ENCODE measurements at regions not wholly inside any gene's neighbourhood (a gene's known extent, or its start where the extent isn't known, plus 50 kb on each side); places are given as distances from the start of the nearest gene placed in this dataset.

DNA sequence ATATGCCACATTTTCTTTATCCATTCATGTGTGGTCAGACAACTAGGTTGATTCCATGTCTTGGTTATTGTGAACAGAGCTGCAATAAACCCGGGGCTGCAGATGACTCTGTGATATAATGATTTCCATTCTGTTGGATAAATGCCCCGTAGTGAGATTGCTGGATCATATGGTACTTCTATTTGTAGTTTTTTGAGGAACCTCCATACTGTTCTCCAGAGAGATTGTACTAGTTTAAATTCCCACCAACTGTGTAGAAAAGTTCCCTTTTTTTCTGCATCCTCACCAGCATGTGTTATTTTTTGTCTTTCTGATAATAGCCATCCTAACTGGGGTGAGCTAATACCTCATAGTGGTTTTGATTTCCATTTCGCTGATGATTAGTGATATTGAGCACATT is 62.2 kb upstream of the MAP3K4 start (continued):
- TF ChIP-seq MAZ (IDR thresholded peaks at IDR 0.05; ENCODE audit: borderline replicate concordance, low read depth, low read length): no peak
- no peak for TF ChIP-seq MAZ (CRISPR knock-in tag; IDR thresholded peaks at IDR 0.05; ENCODE audit: low read depth)
- no peak for TF ChIP-seq SIN3B (IDR thresholded peaks at IDR 0.05; ENCODE audit: low read length)
- TF ChIP-seq SETDB1 (CRISPR knock-in tag; IDR thresholded peaks at IDR 0.05; ENCODE audit: borderline replicate concordance): no peak
- TF ChIP-seq, protein P1, sequence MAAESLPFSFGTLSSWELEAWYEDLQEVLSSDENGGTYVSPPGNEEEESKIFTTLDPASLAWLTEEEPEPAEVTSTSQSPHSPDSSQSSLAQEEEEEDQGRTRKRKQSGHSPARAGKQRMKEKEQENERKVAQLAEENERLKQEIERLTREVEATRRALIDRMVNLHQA (CRISPR knock-in tag; IDR thresholded peaks at IDR 0.05): no peak
- no peak for TF ChIP-seq ZNF792 (CRISPR knock-in tag; IDR thresholded peaks at IDR 0.05)
- TF ChIP-seq, protein P2, sequence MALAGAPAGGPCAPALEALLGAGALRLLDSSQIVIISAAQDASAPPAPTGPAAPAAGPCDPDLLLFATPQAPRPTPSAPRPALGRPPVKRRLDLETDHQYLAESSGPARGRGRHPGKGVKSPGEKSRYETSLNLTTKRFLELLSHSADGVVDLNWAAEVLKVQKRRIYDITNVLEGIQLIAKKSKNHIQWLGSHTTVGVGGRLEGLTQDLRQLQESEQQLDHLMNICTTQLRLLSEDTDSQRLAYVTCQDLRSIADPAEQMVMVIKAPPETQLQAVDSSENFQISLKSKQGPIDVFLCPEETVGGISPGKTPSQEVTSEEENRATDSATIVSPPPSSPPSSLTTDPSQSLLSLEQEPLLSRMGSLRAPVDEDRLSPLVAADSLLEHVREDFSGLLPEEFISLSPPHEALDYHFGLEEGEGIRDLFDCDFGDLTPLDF (CRISPR knock-in tag; IDR thresholded peaks at IDR 0.05): no peak

DNA sequence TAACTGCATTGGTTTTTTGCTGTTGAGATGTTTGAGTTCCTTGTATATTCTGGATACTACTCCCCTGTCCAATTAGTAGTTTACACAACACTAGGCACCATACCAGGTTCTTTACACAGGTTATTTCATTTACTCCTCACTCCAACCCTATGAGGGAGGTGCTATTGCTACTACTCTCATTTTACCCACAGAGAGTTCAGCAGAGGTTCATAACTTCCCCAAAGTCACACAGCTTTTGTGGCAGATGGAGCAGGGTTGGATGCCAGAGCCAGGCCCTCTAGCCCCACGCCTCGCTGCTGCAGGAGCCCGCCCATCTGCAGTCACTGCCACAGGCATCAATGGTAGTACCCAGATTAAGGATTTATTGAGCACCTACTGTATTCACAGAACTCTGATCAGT is 61.7 kb upstream of the MAP3K4 start:
- 7% methylated on average over 3 of the region's 3 CpGs for WGBS (ENCODE audit: low lambda C conversion rate)
- TF ChIP-seq ZNF768 (CRISPR knock-in tag; IDR thresholded peaks at IDR 0.05) (no peak), JARID2 (CRISPR knock-in tag; IDR thresholded peaks at IDR 0.05; ENCODE audit: insufficient replicate concordance) (no peak), SAP130 (CRISPR knock-in tag; IDR thresholded peaks at IDR 0.05; ENCODE audit: low read depth) (no peak), REPIN1 (CRISPR knock-in tag; IDR thresholded peaks at IDR 0.05; ENCODE audit: borderline replicate concordance, low read depth) (no peak), ZBTB7B (CRISPR knock-in tag; IDR thresholded peaks at IDR 0.05) (no peak), ZNF550 (CRISPR knock-in tag; IDR thresholded peaks at IDR 0.05; ENCODE audit: borderline replicate concordance) (no peak), ZC3H4 (CRISPR knock-in tag; IDR thresholded peaks at IDR 0.05; ENCODE audit: borderline replicate concordance) (no peak), TBP (CRISPR knock-in tag; IDR thresholded peaks at IDR 0.05) (no peak), NFE2L2 (IDR thresholded peaks at IDR 0.05; ENCODE audit: low read length) (no peak), SRY (CRISPR knock-in tag; IDR thresholded peaks at IDR 0.05) (no peak), ZNF431 (CRISPR knock-in tag; IDR thresholded peaks at IDR 0.05; ENCODE audit: borderline replicate concordance, low read depth) (no peak), KLF9 (CRISPR knock-in tag; IDR thresholded peaks at IDR 0.05; ENCODE audit: low read depth) (no peak)
- TF ChIP-seq, protein P3, sequence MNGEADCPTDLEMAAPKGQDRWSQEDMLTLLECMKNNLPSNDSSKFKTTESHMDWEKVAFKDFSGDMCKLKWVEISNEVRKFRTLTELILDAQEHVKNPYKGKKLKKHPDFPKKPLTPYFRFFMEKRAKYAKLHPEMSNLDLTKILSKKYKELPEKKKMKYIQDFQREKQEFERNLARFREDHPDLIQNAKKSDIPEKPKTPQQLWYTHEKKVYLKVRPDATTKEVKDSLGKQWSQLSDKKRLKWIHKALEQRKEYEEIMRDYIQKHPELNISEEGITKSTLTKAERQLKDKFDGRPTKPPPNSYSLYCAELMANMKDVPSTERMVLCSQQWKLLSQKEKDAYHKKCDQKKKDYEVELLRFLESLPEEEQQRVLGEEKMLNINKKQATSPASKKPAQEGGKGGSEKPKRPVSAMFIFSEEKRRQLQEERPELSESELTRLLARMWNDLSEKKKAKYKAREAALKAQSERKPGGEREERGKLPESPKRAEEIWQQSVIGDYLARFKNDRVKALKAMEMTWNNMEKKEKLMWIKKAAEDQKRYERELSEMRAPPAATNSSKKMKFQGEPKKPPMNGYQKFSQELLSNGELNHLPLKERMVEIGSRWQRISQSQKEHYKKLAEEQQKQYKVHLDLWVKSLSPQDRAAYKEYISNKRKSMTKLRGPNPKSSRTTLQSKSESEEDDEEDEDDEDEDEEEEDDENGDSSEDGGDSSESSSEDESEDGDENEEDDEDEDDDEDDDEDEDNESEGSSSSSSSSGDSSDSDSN (CRISPR knock-in tag; IDR thresholded peaks at IDR 0.05): no peak
- TF ChIP-seq, protein P4, sequence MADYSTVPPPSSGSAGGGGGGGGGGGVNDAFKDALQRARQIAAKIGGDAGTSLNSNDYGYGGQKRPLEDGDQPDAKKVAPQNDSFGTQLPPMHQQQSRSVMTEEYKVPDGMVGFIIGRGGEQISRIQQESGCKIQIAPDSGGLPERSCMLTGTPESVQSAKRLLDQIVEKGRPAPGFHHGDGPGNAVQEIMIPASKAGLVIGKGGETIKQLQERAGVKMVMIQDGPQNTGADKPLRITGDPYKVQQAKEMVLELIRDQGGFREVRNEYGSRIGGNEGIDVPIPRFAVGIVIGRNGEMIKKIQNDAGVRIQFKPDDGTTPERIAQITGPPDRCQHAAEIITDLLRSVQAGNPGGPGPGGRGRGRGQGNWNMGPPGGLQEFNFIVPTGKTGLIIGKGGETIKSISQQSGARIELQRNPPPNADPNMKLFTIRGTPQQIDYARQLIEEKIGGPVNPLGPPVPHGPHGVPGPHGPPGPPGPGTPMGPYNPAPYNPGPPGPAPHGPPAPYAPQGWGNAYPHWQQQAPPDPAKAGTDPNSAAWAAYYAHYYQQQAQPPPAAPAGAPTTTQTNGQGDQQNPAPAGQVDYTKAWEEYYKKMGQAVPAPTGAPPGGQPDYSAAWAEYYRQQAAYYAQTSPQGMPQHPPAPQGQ (CRISPR knock-in tag; IDR thresholded peaks at IDR 0.05; ENCODE audit: borderline replicate concordance): no peak

More for the DNA sequence above, 61.7 kb upstream of the MAP3K4 start:
- ChIA-PET CTCF (ENCODE audit: low intra/inter-chr PET ratio, low total read pairs) (interaction anchor here (1.4 to 3.1 kb wide), 3 partner anchors 63 to 444 kb away, joined by 7 to 48 read pairs (median 42); no protein-coding TSS in a partner anchor), POLR2A (no interaction called here)
- Histone ChIP-seq H3K79me2 (ENCODE audit: insufficient read depth, low read length) (no peaks in the 10 kb centered on the region), H3K4me2 (ENCODE audit: low read depth, low read length) (no peak overlapping the region), H3K36me3 (replicated peaks in 1 of 2; ENCODE audit: control insufficient read depth in 1 of 2, insufficient read depth in 2 of 2, low read length in 2 of 2) (no peaks in the 10 kb centered on the region), H3K4me1 (ENCODE audit: insufficient read depth, low read length) (peaks cover 10% of the 10 kb centered on the region), H3K9me3 (ENCODE audit: low read length) (no peaks in the 10 kb centered on the region), H4K20me1 (ENCODE audit: insufficient read depth, low read length) (no peaks in the 10 kb centered on the region), H3K27me3 (ENCODE audit: control insufficient read depth in 1 of 2, insufficient read depth in 2 of 2, low read length in 2 of 2) (peaks cover 0 to 12% of the 10 kb centered on the region in 2 experiments; a peak in 3 of 5 replicates), H2AFZ (ENCODE audit: low read length) (no peak overlapping the region), H3K4me3 (replicated peaks in 1 of 3; ENCODE audit: insufficient read depth in 1 of 3, low read depth in 2 of 3, low read length in 3 of 3) (no peak overlapping the region), H3K27ac (ENCODE audit: extremely low read length, insufficient read depth, low read length) (no peak overlapping the region), H3K9ac (ENCODE audit: insufficient read depth, low read depth, low read length) (no peak overlapping the region)
- ATAC-seq: no peak
- no peak for FAIRE-seq
- no TSS peak for BruUV-seq (replicated peaks)
- intact Hi-C loops (cut with micrococcal nuclease; ENCODE audit: unreplicated experiment) (loop anchor here (1.0 to 10.0 kb wide), 5 partner anchors 62 to 444 kb away; no protein-coding TSS in a partner anchor), in situ Hi-C loops (cut with HindIII; ENCODE audit: extremely low pct_ligation_motif_present, low pct_unique_long_range_greater_than_20kb) (loop anchor here (5.0 kb wide), 1 partner anchor 442 kb away; no protein-coding TSS in a partner anchor)
- no peak for DNase-seq (ENCODE audit: low spot score)

Measured in HepG2 (cell line).